OCI-LY3 (cell line): ENCODE measurements at regions not wholly inside any gene's neighbourhood (a gene's known extent, or its start where the extent isn't known, plus 50 kb on each side); places are given as distances from the start of the nearest gene placed in this dataset.

ENCODE experiments used
- EZH2phosphoT487 ChIP-seq: fragments of 200-600 bp; shearing (Covaris generic); IDR thresholded peaks from 2 replicates; pipeline ENCODE4 v1.6.1; 2018; ENCODE audit warnings: antibody characterized with exemption, mixed run types, low read depth
- TF ChIP-seq, protein P1 (sequence below): fragments of 200-600, 300-600 bp; sonication (generic); IDR thresholded peaks from 2 replicates; pipeline ENCODE4 v1.5.1; 2014; ENCODE audit warnings: antibody characterized with exemption, low read length, low read depth

DNA sequence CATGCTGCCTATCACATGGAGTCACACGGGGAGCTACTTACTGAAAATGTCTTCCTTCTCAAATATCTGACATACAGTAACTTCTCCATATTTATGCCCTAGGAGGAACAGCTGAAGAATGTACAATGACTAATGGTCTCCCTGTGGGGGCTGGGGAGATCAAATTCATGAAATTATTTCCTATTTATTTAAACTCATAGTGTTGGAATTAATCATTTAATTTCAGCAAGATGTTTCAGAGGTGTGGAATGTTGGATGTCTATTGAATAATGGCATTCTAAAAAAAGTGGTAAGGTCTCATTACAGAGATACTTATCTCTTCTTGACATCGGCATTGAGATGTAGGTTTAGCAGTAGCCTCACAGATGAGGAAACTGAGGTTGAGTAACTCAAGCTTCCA is 214.3 kb upstream of the CDH11 start:
- TF ChIP-seq, protein P1, sequence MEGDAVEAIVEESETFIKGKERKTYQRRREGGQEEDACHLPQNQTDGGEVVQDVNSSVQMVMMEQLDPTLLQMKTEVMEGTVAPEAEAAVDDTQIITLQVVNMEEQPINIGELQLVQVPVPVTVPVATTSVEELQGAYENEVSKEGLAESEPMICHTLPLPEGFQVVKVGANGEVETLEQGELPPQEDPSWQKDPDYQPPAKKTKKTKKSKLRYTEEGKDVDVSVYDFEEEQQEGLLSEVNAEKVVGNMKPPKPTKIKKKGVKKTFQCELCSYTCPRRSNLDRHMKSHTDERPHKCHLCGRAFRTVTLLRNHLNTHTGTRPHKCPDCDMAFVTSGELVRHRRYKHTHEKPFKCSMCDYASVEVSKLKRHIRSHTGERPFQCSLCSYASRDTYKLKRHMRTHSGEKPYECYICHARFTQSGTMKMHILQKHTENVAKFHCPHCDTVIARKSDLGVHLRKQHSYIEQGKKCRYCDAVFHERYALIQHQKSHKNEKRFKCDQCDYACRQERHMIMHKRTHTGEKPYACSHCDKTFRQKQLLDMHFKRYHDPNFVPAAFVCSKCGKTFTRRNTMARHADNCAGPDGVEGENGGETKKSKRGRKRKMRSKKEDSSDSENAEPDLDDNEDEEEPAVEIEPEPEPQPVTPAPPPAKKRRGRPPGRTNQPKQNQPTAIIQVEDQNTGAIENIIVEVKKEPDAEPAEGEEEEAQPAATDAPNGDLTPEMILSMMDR = no peak
- no peak for TF ChIP-seq EZH2phosphoT487
